ENCODE measurements at regions not wholly inside any gene's neighbourhood (a gene's known extent, or its start where the extent isn't known, plus 50 kb on each side); places are given as distances from the start of the nearest gene placed in this dataset.

DNA sequence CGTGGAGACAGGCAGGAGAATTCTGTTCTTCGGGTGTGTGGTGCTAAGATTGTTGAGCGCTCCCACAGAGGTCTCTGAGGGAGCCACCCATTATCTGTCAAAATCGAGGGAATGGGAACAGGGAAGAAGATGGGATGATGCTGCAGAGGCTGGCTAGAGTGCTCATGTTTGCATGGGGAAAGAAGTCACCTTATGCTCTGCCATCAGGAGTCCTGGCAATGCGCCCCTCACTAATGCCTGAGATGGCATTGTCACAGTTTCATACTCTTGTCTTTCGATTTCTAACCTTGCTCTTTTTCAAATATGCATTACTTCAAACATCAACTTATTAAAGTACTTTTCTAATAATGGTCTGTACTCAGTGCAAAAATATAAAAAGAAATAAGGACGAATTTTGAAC lies 463.3 kb upstream of the CELF4 start:
- TF ChIP-seq, protein P1, sequence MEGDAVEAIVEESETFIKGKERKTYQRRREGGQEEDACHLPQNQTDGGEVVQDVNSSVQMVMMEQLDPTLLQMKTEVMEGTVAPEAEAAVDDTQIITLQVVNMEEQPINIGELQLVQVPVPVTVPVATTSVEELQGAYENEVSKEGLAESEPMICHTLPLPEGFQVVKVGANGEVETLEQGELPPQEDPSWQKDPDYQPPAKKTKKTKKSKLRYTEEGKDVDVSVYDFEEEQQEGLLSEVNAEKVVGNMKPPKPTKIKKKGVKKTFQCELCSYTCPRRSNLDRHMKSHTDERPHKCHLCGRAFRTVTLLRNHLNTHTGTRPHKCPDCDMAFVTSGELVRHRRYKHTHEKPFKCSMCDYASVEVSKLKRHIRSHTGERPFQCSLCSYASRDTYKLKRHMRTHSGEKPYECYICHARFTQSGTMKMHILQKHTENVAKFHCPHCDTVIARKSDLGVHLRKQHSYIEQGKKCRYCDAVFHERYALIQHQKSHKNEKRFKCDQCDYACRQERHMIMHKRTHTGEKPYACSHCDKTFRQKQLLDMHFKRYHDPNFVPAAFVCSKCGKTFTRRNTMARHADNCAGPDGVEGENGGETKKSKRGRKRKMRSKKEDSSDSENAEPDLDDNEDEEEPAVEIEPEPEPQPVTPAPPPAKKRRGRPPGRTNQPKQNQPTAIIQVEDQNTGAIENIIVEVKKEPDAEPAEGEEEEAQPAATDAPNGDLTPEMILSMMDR (IDR thresholded peaks at IDR 0.05) = no peak
- no peak for TF ChIP-seq POLR2A (IDR thresholded peaks at IDR 0.05)
